Sigmoid colon (tissue), 6 donors: ENCODE measurements at regions not wholly inside any gene's neighbourhood (a gene's known extent, or its start where the extent isn't known, plus 50 kb on each side); places are given as distances from the start of the nearest gene placed in this dataset.

Experiments used
- DNase-seq: peaks from one replicate; pipeline ENCODE4 v3.0.0-alpha.2; 2019
- H3K27ac ChIP-seq, 4 donors: fragments of 200-600 bp; sonication (generic); one replicate each; pipeline ENCODE4 v1.5.1; 2016 to 2019; ENCODE audit warnings: mild to moderate bottlenecking in 1 of 4
- H3K27me3 ChIP-seq, 3 donors: fragments of 200-600 bp; sonication (generic); one replicate each; pipeline ENCODE4 v1.5.1; 2019; ENCODE audit warnings: mild to moderate bottlenecking in 1 of 3
- H3K36me3 ChIP-seq, 4 donors: fragments of 200-600 bp; sonication (generic); one replicate each; pipeline ENCODE4 v1.5.1; 2016 to 2019
- H3K4me1 ChIP-seq, 4 donors: fragments of 200-600 bp; sonication (generic); one replicate each; pipeline ENCODE4 v1.5.1; 2017 to 2019
- H3K4me3 ChIP-seq, 4 donors: fragments of 200-600 bp; sonication (generic); one replicate each; pipeline ENCODE4 v1.5.1; 2017 to 2019; ENCODE audit warnings: mild to moderate bottlenecking in 2 of 4, moderate library complexity in 1 of 4
- H3K9me3 ChIP-seq, 4 donors: fragments of 200-600 bp in 3 of 4; sonication (generic) in 3 of 4; one replicate each; pipeline versions ENCODE4 v1.5.1 to v1.6.1; 2013 to 2019
- CTCF ChIP-seq, 4 experiments: fragments of 450-650 bp in 3 of 4; fragments of 200-600 bp in 1 of 4; IDR thresholded peaks; one replicate each; pipeline ENCODE4 v1.5.1; 2016 to 2019; ENCODE audit warnings: antibody characterized with exemption in 4 of 4, mild to moderate bottlenecking in 3 of 4, moderate library complexity in 2 of 4
- EP300 ChIP-seq, 4 donors: sonication (generic); formaldehyde crosslinking; IDR thresholded peaks; one replicate each; pipeline ENCODE4 v1.6.1; 2017; ENCODE audit warnings: antibody characterized with exemption in 4 of 4
- POLR2A ChIP-seq, 2 donors: fragments of 450-650 bp; IDR thresholded peaks; one replicate each; pipeline ENCODE4 v1.6.1; 2016; ENCODE audit warnings: antibody characterized with exemption in 2 of 2, mild to moderate bottlenecking in 2 of 2, moderate library complexity in 2 of 2
- POLR2AphosphoS5 ChIP-seq, 4 donors: sonication (generic); formaldehyde crosslinking; IDR thresholded peaks; one replicate each; pipeline ENCODE4 v1.6.1; 2017; ENCODE audit warnings: antibody characterized with exemption in 4 of 4
- WGBS, 2 donors: extraction: QIAGEN DNeasy Blood & Tissue Kit; methylation state at CpG; one replicate each; pipeline ENCODE4 v1.1.7; 2013; 5-methylcytosine and 5-hydroxymethylcytosine counted together
- intact Hi-C: fragments of 100-400 bp; cut with DNase I; formaldehyde crosslinking; loops from one replicate; pipeline ENCODE4 v1.15.1; 2023
- donor health status: healthy with polysubstance abuse.
- donor health status: healthy.

DNA sequence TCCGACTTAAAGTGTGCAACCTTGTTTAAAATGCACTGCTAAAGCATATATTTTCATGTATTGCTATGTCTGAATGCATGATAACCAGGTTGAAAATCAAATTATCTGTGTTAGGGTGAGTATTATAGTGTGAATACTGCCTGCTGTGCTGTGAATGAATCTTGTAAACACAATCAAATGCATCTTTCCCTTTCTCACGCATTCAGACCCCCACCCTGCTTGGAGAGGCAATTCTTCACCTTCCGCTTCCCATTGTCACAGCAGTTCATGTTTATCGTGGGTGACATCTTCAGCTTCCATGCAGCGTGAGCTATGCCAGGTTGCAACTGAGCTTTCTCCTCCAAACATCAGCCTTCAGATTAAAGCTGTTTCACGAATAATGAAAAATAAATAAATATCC lies 418.0 kb downstream of the MEIS1 start:
- H3K27me3 ChIP-seq: no peaks in the 10 kb centered on the region
- DNase-seq: no peak
- 65 to 76% methylated on average over 6 of the region's 6 CpGs for WGBS, 2 donors
- H3K36me3 ChIP-seq: no peaks in the 10 kb centered on the region
- peak overlapping the region; percentile 74 to 91 (median 88) for H3K27ac ChIP-seq
- H3K4me1 ChIP-seq: peaks cover 0 to 64% (median 58%) of the 10 kb centered on the region in 4 donors
- intact Hi-C loops: loop anchor here (2.0 to 5.0 kb wide), 7 partner anchors 41 to 421 kb away; no protein-coding TSS in a partner anchor
- H3K4me3 ChIP-seq: no peak overlapping the region
- no peaks in the 10 kb centered on the region for H3K9me3 ChIP-seq
- TF ChIP-seq POLR2A (IDR thresholded peaks at IDR 0.05): no peak

GRCh38 chr2:66853585-66853984 lies 418.7 kb downstream of the MEIS1 start:
- Histone ChIP-seq H3K4me1 (peaks cover 0 to 64% (median 58%) of the 10 kb centered on the region in 4 donors), H3K36me3 (no peaks in the 10 kb centered on the region), H3K9me3 (no peaks in the 10 kb centered on the region), H3K4me3 (peak overlapping the region in 1 of 4 donors; percentile 1), H3K27ac (peak overlapping the region; percentile 74 to 91 (median 88)), H3K27me3 (no peaks in the 10 kb centered on the region)
- peak; percentile 94 for DNase-seq
- TF ChIP-seq EP300 (IDR thresholded peaks at IDR 0.05): peak; percentile 81 to 94 (median 87)
- TF ChIP-seq CTCF (IDR thresholded peaks at IDR 0.05): no peak
- TF ChIP-seq POLR2A (IDR thresholded peaks at IDR 0.05): no peak
- TF ChIP-seq POLR2AphosphoS5 (IDR thresholded peaks at IDR 0.05): peak; percentile 82 to 85 (median 85)
- 67 to 71% methylated on average over 6 of the region's 6 CpGs for WGBS, 2 donors
- intact Hi-C loops: loop anchor here (2.0 to 5.0 kb wide), 7 partner anchors 41 to 421 kb away; no protein-coding TSS in a partner anchor

- H3K9me3 ChIP-seq: no peaks in the 10 kb centered on the region
- peak overlapping the region in 1 of 4 donors; percentile 1 for H3K4me3 ChIP-seq
- 58 to 79% methylated on average over 3 of the region's 3 CpGs for WGBS, 2 donors
- no peaks in the 10 kb centered on the region for H3K36me3 ChIP-seq
- DNase-seq: no peak
- TF ChIP-seq POLR2AphosphoS5 (IDR thresholded peaks at IDR 0.05): no peak
- no peak for TF ChIP-seq EP300 (IDR thresholded peaks at IDR 0.05)
- no peak for TF ChIP-seq CTCF (IDR thresholded peaks at IDR 0.05)
- no peak for TF ChIP-seq POLR2A (IDR thresholded peaks at IDR 0.05)
- peaks cover 0 to 60% (median 56%) of the 10 kb centered on the region in 4 donors for H3K4me1 ChIP-seq
- H3K27ac ChIP-seq: peak overlapping the region; percentile 74 to 91 (median 88)
- intact Hi-C loops: loop anchor here (2.0 to 5.0 kb wide), 7 partner anchors 35 to 422 kb away; no protein-coding TSS in a partner anchor
- no peaks in the 10 kb centered on the region for H3K27me3 ChIP-seq
Observed at GRCh38 chr2:66854298-66854697, 419.4 kb downstream of the MEIS1 start.

DNA sequence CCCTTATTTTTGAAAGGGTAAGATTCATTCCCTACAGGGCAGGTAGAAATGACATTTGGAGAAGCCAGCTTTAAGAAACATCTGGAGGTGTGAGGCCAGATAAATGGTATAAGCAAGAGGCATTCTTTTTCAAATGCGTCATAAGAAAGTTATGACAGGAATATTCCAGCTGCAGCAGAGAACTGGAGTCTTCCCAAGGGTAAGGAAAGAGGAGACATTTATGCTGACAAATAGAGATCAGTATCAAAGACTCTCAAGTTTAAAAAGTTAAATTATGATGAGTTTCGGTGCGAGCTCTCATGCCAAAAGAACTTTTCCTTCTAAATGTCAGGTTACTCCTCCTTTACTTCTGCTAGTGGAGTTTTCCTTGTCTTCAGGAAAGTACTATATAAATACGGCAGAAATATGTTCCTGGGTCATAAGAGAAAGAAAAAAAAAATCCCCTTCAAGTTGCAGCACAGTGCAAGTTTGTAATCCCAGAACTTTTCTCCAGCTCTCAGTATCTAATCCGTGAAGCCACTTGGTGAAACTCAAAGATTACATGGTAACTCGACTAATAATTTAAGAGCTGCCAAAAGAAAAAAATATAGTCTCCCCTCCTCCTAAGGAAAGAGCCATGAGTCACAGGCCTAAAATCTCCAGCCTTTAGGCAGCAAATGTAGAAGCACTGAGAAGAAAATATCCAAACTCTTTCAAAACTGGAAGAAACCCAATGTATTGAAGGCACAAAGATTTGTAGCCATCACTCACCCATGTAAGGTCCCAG lies 428.1 kb downstream of the MEIS1 start:
- no peak for DNase-seq
- peaks cover 0 to 55% (median 30%) of the 10 kb centered on the region in 4 donors for H3K4me1 ChIP-seq
- WGBS, 2 donors: 75 to 84% methylated on average over 6 of the region's 6 CpGs
- H3K27me3 ChIP-seq: no peaks in the 10 kb centered on the region
- no peaks in the 10 kb centered on the region for H3K9me3 ChIP-seq
- intact Hi-C loops: no loop called here
- peak overlapping the region; percentile 77 to 88 (median 79) for H3K27ac ChIP-seq
- no peaks in the 10 kb centered on the region for H3K36me3 ChIP-seq
- no peak overlapping the region for H3K4me3 ChIP-seq
- TF ChIP-seq EP300 (IDR thresholded peaks at IDR 0.05) (peak in 2 of 4 donors; percentile 24 to 39), CTCF (IDR thresholded peaks at IDR 0.05) (no peak), POLR2A (IDR thresholded peaks at IDR 0.05) (no peak), POLR2AphosphoS5 (IDR thresholded peaks at IDR 0.05) (peak in 3 of 4 donors; percentile 32 to 54 (median 36))

DNA sequence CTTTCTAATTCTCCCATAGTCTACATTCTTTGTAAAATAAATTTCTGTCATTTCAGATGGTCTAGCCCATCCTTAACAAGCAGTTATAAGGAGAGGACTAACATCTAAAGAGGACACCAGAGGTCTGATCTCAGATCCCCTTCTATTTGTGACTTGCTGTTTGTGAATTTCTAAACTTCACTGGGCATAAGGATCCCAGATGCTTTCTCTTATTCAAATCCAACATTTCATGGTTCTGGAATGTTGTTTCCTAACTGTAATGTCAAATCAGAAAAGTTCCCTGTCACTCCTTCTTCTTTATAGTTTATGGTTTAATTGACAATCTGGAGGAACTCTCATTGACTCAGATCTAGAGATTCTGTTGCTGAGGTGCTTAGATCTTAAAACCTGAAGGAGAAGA lies 430.2 kb downstream of the MEIS1 start:
- H3K27ac ChIP-seq: peak overlapping the region; percentile 77 to 88 (median 79)

More for the DNA sequence above, 430.2 kb downstream of the MEIS1 start:
- Histone ChIP-seq H3K4me3 (no peak overlapping the region), H3K9me3 (no peaks in the 10 kb centered on the region), H3K36me3 (no peaks in the 10 kb centered on the region), H3K4me1 (peaks cover 0 to 60% (median 30%) of the 10 kb centered on the region in 4 donors), H3K27me3 (no peaks in the 10 kb centered on the region)
- no peak for TF ChIP-seq EP300 (IDR thresholded peaks at IDR 0.05)
- DNase-seq: no peak
- intact Hi-C loops: no loop called here
